Smooth muscle cell (in vitro differentiated cells): ENCODE measurements at regions not wholly inside any gene's neighbourhood (a gene's known extent, or its start where the extent isn't known, plus 50 kb on each side); places are given as distances from the start of the nearest gene placed in this dataset.

Source experiments
- DNase-seq: peaks from one replicate; lab custom pipeline; 2025; ENCODE audit not compliant: unreplicated experiment; lab: John Stamatoyannopoulos, UW
- H2AFZ ChIP-seq: fragments of 200-600 bp; sonication (generic); 2 replicates; pipeline ENCODE4 v1.6.0; 2016; ENCODE audit warnings: antibody characterized with exemption, low read depth, mild to moderate bottlenecking
- H3F3A ChIP-seq: fragments of 200-600 bp; sonication (generic); 2 replicates; pipeline ENCODE4 v1.6.0; 2017; ENCODE audit warnings: antibody characterized with exemption, low read depth
- H3K27ac ChIP-seq: fragments of 200-600 bp; sonication (generic); 2 replicates; pipeline ENCODE4 v1.5.1; 2016; ENCODE audit warnings: low read depth, mild to moderate bottlenecking
- H3K27me3 ChIP-seq: fragments of 200-600 bp; sonication (generic); 2 replicates; pipeline ENCODE4 v1.6.1; 2016; ENCODE audit warnings: low read depth, mild to moderate bottlenecking
- H3K36me3 ChIP-seq: fragments of 200-600 bp; sonication (generic); 2 replicates; pipeline ENCODE4 v1.5.1; 2016; ENCODE audit warnings: low read depth
- H3K4me1 ChIP-seq: fragments of 200-600 bp; sonication (generic); 2 replicates; pipeline ENCODE4 v1.5.1; 2016; ENCODE audit warnings: low read depth
- H3K4me2 ChIP-seq: fragments of 200-600 bp; sonication (generic); 2 replicates; pipeline ENCODE4 v1.6.0; 2016; ENCODE audit warnings: mild to moderate bottlenecking
- H3K4me3 ChIP-seq: fragments of 200-600 bp; sonication (generic); 2 replicates; pipeline ENCODE4 v1.5.1; 2016; ENCODE audit warnings: mild to moderate bottlenecking
- H3K79me2 ChIP-seq: fragments of 200-600 bp; sonication (generic); 2 replicates; pipeline ENCODE4 v1.6.0; 2016; ENCODE audit warnings: low read depth, mild to moderate bottlenecking
- H3K9ac ChIP-seq: fragments of 200-600 bp; sonication (generic); 2 replicates; pipeline ENCODE4 v1.6.0; 2016; ENCODE audit warnings: low read depth
- H3K9me3 ChIP-seq: fragments of 200-600 bp; sonication (generic); replicated peaks from 2 replicates; pipeline ENCODE4 v1.5.1; 2016; ENCODE audit warnings: low read depth
- H4K20me1 ChIP-seq: fragments of 200-600 bp; sonication (generic); 2 replicates; pipeline ENCODE4 v1.6.0; 2016; ENCODE audit warnings: low read depth
- CTCF ChIP-seq: fragments of 200-600 bp; sonication (generic); IDR thresholded peaks from 2 replicates; pipeline ENCODE4 v1.5.1; 2017; ENCODE audit warnings: borderline replicate concordance, mild to moderate bottlenecking, antibody characterized with exemption; ENCODE audit not compliant: insufficient read depth, poor library complexity, severe bottlenecking
- WGBS: methylation state at CpG from one replicate; pipeline ENCODE4 v1.1.7; 2016; ENCODE audit warnings: low lambda C conversion rate; 5-methylcytosine and 5-hydroxymethylcytosine counted together

- Histone ChIP-seq H3K27ac (no peak overlapping the region), H3K4me3 (no peak overlapping the region), H3K9ac (no peak overlapping the region), H2AFZ (no peak overlapping the region), H3K4me1 (no peaks in the 10 kb centered on the region), H4K20me1 (no peaks in the 10 kb centered on the region), H3K79me2 (no peaks in the 10 kb centered on the region), H3K9me3 (peaks cover 14% of the 10 kb centered on the region), H3K4me2 (no peak overlapping the region), H3K36me3 (no peaks in the 10 kb centered on the region), H3F3A (no peaks in the 10 kb centered on the region), H3K27me3 (no peaks in the 10 kb centered on the region)
- DNase-seq: no peak
- no peak for TF ChIP-seq CTCF
- WGBS: 77% methylated on average over 1 of the region's 1 CpG
Observed at GRCh38 chr2:57936216-57936615, 110.4 kb upstream of the VRK2 start.

GRCh38 chr2:57937456-57937855 lies 109.2 kb upstream of the VRK2 start:
- H3K79me2 ChIP-seq: no peaks in the 10 kb centered on the region
- DNase-seq: no peak
- no peaks in the 10 kb centered on the region for H3K36me3 ChIP-seq
- TF ChIP-seq CTCF: no peak
- H3K27ac ChIP-seq: no peak overlapping the region
- peaks cover 14% of the 10 kb centered on the region for H3K9me3 ChIP-seq
- no peak overlapping the region for H3K9ac ChIP-seq
- H4K20me1 ChIP-seq: no peaks in the 10 kb centered on the region
- no peaks in the 10 kb centered on the region for H3K4me1 ChIP-seq
- no peaks in the 10 kb centered on the region for H3F3A ChIP-seq
- WGBS: 54% methylated on average over 3 of the region's 3 CpGs
- H3K27me3 ChIP-seq: no peaks in the 10 kb centered on the region
- no peak overlapping the region for H3K4me3 ChIP-seq
- H3K4me2 ChIP-seq: no peak overlapping the region
- H2AFZ ChIP-seq: no peak overlapping the region

- H3K4me1 ChIP-seq: peaks cover 3% of the 10 kb centered on the region
- DNase-seq: no peak
- H3K4me2 ChIP-seq: no peak overlapping the region
- no peak overlapping the region for H3K27ac ChIP-seq
- no peaks in the 10 kb centered on the region for H3F3A ChIP-seq
- H2AFZ ChIP-seq: no peak overlapping the region
- H4K20me1 ChIP-seq: no peaks in the 10 kb centered on the region
- no peak overlapping the region for H3K9ac ChIP-seq
- H3K9me3 ChIP-seq: no peaks in the 10 kb centered on the region
- H3K79me2 ChIP-seq: no peaks in the 10 kb centered on the region
- no peak for TF ChIP-seq CTCF
- H3K27me3 ChIP-seq: no peaks in the 10 kb centered on the region
- WGBS: 83% methylated on average over 1 of the region's 1 CpG
- no peak overlapping the region for H3K4me3 ChIP-seq
- H3K36me3 ChIP-seq: no peaks in the 10 kb centered on the region
Observed at GRCh38 chr2:57941816-57942215, 104.8 kb upstream of the VRK2 start.

- Histone ChIP-seq H3K4me1 (peaks cover 3% of the 10 kb centered on the region), H3K4me2 (peak overlapping the region; percentile 53), H3K27ac (no peak overlapping the region), H3K4me3 (no peak overlapping the region), H3K27me3 (no peaks in the 10 kb centered on the region), H3K9me3 (no peaks in the 10 kb centered on the region), H4K20me1 (no peaks in the 10 kb centered on the region), H3K9ac (no peak overlapping the region), H3F3A (no peaks in the 10 kb centered on the region), H2AFZ (peak overlapping the region; percentile 4), H3K36me3 (no peaks in the 10 kb centered on the region), H3K79me2 (no peaks in the 10 kb centered on the region)
- no peak for TF ChIP-seq CTCF
- DNase-seq: no peak
Observed at GRCh38 chr2:57943315-57943714, 103.3 kb upstream of the VRK2 start.
